ENCODE measurements at regions not wholly inside any gene's neighbourhood (a gene's known extent, or its start where the extent isn't known, plus 50 kb on each side); places are given as distances from the start of the nearest gene placed in this dataset.

- Histone ChIP-seq H2AK9ac (replicated peaks; ENCODE audit: low read depth, low read length, poor library complexity) (no peak overlapping the region), H4K91ac (ENCODE audit: insufficient read depth, low read depth, low read length) (no peak overlapping the region), H3K14ac (replicated peaks; ENCODE audit: low read depth, low read length) (no peak overlapping the region), H3K9me1 (ENCODE audit: insufficient read depth, low read length) (no peaks in the 10 kb centered on the region), H3K9ac (ENCODE audit: low read depth, low read length) (no peak overlapping the region), H3K27me3 (ENCODE audit: control insufficient read depth, insufficient read depth, low read length) (peaks cover 54% of the 10 kb centered on the region), H4K5ac (ENCODE audit: low read depth, low read length) (no peak overlapping the region), H2BK120ac (ENCODE audit: low read depth, low read length) (no peak overlapping the region), H4K20me1 (ENCODE audit: insufficient read depth, low read length) (no peaks in the 10 kb centered on the region), H3K23ac (ENCODE audit: low read depth, low read length) (no peak overlapping the region), H3K4ac (ENCODE audit: low read depth, low read length) (no peak overlapping the region), H2BK5ac (ENCODE audit: low read depth, low read length, poor library complexity, severe bottlenecking) (no peak overlapping the region), H2AFZ (replicated peaks; ENCODE audit: low read length, poor library complexity) (no peak overlapping the region), H3K4me1 (ENCODE audit: control insufficient read depth, insufficient read depth, low read length) (no peaks in the 10 kb centered on the region), H2AK5ac (ENCODE audit: low read depth, low read length) (no peak overlapping the region), H3K36me3 (ENCODE audit: control insufficient read depth, insufficient read depth, low read length) (no peaks in the 10 kb centered on the region), H3K79me1 (ENCODE audit: low read depth in 1 of 2, low read length in 2 of 2) (no peaks in the 10 kb centered on the region), H3K4me2 (ENCODE audit: low read depth, low read length) (no peak overlapping the region), H3K27ac (ENCODE audit: insufficient read depth, low read length) (no peak overlapping the region), H2BK15ac (ENCODE audit: low read depth, low read length) (no peak overlapping the region), H3K4me3 (ENCODE audit: insufficient read depth, low read depth, low read length) (no peak overlapping the region), H2BK20ac (ENCODE audit: low read depth, low read length) (no peak overlapping the region), H3K56ac (ENCODE audit: extremely low read depth, insufficient read depth, low read length) (no peak overlapping the region), H4K8ac (ENCODE audit: low read depth in 2 of 2, low read length in 2 of 2) (no peak overlapping the region), H3K18ac (ENCODE audit: low read depth, low read length) (no peak overlapping the region), H3K9me3 (ENCODE audit: control insufficient read depth, insufficient read depth, low read length) (no peaks in the 10 kb centered on the region)
- ATAC-seq (ENCODE audit: low read depth) (no peak), DNase-seq (no peak)
- dilution Hi-C loops (cut with HindIII; ENCODE audit: low sequenced_read_pairs, unreplicated experiment), result no loop called here
- 32% methylated on average over 2 of the region's 3 CpGs; no CpG with 5 or more reads in 1 of the 2 experiments for WGBS, 2 experiments (ENCODE audit: extremely low coverage in 2 of 2, insufficient read length in 1 of 2)
- TF ChIP-seq FOS (IDR thresholded peaks at IDR 0.05; ENCODE audit: low read depth, low read length) (no peak), MAFK (IDR thresholded peaks at IDR 0.05; ENCODE audit: low read depth, low read length) (no peak), USF2 (IDR thresholded peaks at IDR 0.05; ENCODE audit: low read depth, low read length) (no peak), MAZ (IDR thresholded peaks at IDR 0.05; ENCODE audit: borderline replicate concordance, low read depth, low read length) (no peak), NFE2L2 (IDR thresholded peaks at IDR 0.05; ENCODE audit: low read depth, low read length) (no peak), ELK1 (IDR thresholded peaks at IDR 0.05; ENCODE audit: borderline replicate concordance, low read depth, low read length) (no peak), RCOR1 (IDR thresholded peaks at IDR 0.05; ENCODE audit: insufficient replicate concordance, low read length) (no peak), MXI1 (IDR thresholded peaks at IDR 0.05; ENCODE audit: borderline replicate concordance, low read depth, low read length) (no peak), CTCF (conservative IDR thresholded peaks at IDR 0.05; ENCODE audit: low read depth, low read length) (no peak), SMC3 (IDR thresholded peaks at IDR 0.05; ENCODE audit: low read depth, low read length) (no peak), CHD1 (IDR thresholded peaks at IDR 0.05; ENCODE audit: low read depth, low read length) (no peak)
- ChIA-PET CTCF (no interaction called here), POLR2A (ENCODE audit: unreplicated experiment) (no interaction called here)
- intact Hi-C loops (cut with micrococcal nuclease), result no loop called here
- in situ Hi-C loops (cut with MboI; ENCODE audit: low sequenced_read_pairs), result no loop called here
- BruUV-seq (replicated peaks), result no TSS peak
Observed at GRCh38 chr9:97756991-97757390, 59.9 kb upstream of the XPA start.
